Natural killer cell (primary cell): ENCODE measurements at regions not wholly inside any gene's neighbourhood (a gene's known extent, or its start where the extent isn't known, plus 50 kb on each side); places are given as distances from the start of the nearest gene placed in this dataset.

Experiments used
- ATAC-seq, 3 donors: fragments of 150-1000 bp in 2 of 3; fragments of 200-7000 bp in 1 of 3; cut with Tn5 transposase; 1 replicate in 1 of 3; 2 replicates in 2 of 3; pipeline ENCODE4 v1.10.0; 2021; ENCODE audit warnings: mild to moderate bottlenecking in 2 of 3, moderate library complexity in 2 of 3
- DNase-seq, 2 donors: peaks; one replicate each; pipeline versions ENCODE4 v3.0.0 to v3.0.0-alpha.2; 2013 to 2021; ENCODE audit warnings: mixed read lengths in 1 of 2
- H3K27ac ChIP-seq: one replicate; pipeline ENCODE4 v1.5.1; 2013; ENCODE audit warnings: mild to moderate bottlenecking, low read length
- H3K27me3 ChIP-seq: one replicate; pipeline ENCODE4 v1.6.1; 2013; ENCODE audit warnings: low read length; ENCODE audit not compliant: control insufficient read depth, insufficient read depth
- H3K36me3 ChIP-seq: one replicate; pipeline ENCODE4 v1.6.1; 2013; ENCODE audit warnings: low read length; ENCODE audit not compliant: control insufficient read depth, insufficient read depth
- H3K4me1 ChIP-seq: one replicate; pipeline ENCODE4 v1.6.1; 2013; ENCODE audit warnings: low read length; ENCODE audit not compliant: control insufficient read depth, insufficient read depth
- H3K4me3 ChIP-seq: one replicate; pipeline ENCODE4 v1.5.1; 2013; ENCODE audit warnings: low read length
- H3K9me3 ChIP-seq: one replicate; pipeline ENCODE4 v1.6.1; 2013; ENCODE audit warnings: low read length; ENCODE audit not compliant: control insufficient read depth, insufficient read depth
- H3K27ac Mint-ChIP-seq, 2 donors: one replicate each; pipeline ENCODE4 v1.8.0; 2022; ENCODE audit warnings: mild to moderate bottlenecking in 2 of 2, mixed read lengths in 2 of 2, moderate library complexity in 1 of 2
- H3K27me3 Mint-ChIP-seq, 2 donors: one replicate each; pipeline ENCODE4 v1.8.0; 2022; ENCODE audit warnings: low read depth in 2 of 2, mixed read lengths in 2 of 2
- H3K36me3 Mint-ChIP-seq: one replicate; pipeline ENCODE4 v1.8.0; 2022; ENCODE audit warnings: mixed read lengths
- H3K4me1 Mint-ChIP-seq, 2 donors: one replicate each; pipeline ENCODE4 v1.8.0; 2022; ENCODE audit warnings: mixed read lengths in 2 of 2
- H3K4me3 Mint-ChIP-seq: one replicate; pipeline ENCODE4 v1.8.0; 2022; ENCODE audit warnings: mild to moderate bottlenecking, moderate library complexity, mixed read lengths
- H3K9me3 Mint-ChIP-seq, 2 donors: one replicate each; pipeline ENCODE4 v1.8.0; 2022; ENCODE audit warnings: mixed read lengths in 2 of 2
- WGBS: methylation state at CpG from one replicate; pipeline ENCODE4 v1.1.7; 2013; ENCODE audit warnings: missing lambda C conversion rate; ENCODE audit not compliant: insufficient coverage; 5-methylcytosine and 5-hydroxymethylcytosine counted together
- intact Hi-C: fragments of 100-400 bp; cut with micrococcal nuclease; formaldehyde crosslinking; loops from one replicate; pipeline ENCODE4 v1.14.2; 2022
- TF ChIP-seq, protein P1 (sequence below): fragments of 200-600 bp; IDR thresholded peaks from one replicate; pipeline ENCODE4 v1.8.0; 2022; ENCODE audit warnings: antibody characterized with exemption

DNA sequence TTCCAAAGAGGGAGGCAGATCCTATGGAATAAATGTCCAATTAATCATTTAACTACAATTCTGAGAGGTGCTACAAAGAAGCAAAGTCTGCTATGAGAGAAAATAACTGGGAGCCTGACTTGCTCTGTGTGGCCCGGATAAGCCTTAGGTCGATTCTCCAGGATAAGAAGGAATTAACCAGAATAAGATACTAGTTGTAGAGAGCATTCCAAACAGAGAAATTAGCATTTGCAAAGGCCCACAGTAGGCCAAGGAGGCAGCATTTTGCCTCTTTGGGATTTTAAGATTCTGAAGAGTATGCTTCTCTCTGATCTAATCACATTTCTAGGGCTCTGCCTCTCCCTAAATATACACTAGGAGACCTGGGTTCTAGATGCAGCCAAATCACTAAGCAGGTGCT, 113.7 kb downstream of the SNX19 start:
- Mint-ChIP-seq H3K4me3 (no peak overlapping the region), H3K36me3 (no peaks in the 10 kb centered on the region), H3K4me1 (no peaks in the 10 kb centered on the region), H3K9me3 (no peaks in the 10 kb centered on the region), H3K27ac (no peak overlapping the region), H3K27me3 (peaks cover 0 to 5% of the 10 kb centered on the region in 2 donors)
- H3K27me3 ChIP-seq, result no peaks in the 10 kb centered on the region
- 78% methylated on average over 2 of the region's 2 CpGs for WGBS
- no peak for DNase-seq
- H3K4me3 ChIP-seq, result no peak overlapping the region
- intact Hi-C loops, result no loop called here
- no peaks in the 10 kb centered on the region for H3K36me3 ChIP-seq
- ATAC-seq, result no peak
- H3K9me3 ChIP-seq, result no peaks in the 10 kb centered on the region
- TF ChIP-seq, protein P1, sequence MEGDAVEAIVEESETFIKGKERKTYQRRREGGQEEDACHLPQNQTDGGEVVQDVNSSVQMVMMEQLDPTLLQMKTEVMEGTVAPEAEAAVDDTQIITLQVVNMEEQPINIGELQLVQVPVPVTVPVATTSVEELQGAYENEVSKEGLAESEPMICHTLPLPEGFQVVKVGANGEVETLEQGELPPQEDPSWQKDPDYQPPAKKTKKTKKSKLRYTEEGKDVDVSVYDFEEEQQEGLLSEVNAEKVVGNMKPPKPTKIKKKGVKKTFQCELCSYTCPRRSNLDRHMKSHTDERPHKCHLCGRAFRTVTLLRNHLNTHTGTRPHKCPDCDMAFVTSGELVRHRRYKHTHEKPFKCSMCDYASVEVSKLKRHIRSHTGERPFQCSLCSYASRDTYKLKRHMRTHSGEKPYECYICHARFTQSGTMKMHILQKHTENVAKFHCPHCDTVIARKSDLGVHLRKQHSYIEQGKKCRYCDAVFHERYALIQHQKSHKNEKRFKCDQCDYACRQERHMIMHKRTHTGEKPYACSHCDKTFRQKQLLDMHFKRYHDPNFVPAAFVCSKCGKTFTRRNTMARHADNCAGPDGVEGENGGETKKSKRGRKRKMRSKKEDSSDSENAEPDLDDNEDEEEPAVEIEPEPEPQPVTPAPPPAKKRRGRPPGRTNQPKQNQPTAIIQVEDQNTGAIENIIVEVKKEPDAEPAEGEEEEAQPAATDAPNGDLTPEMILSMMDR, result no peak
- no peaks in the 10 kb centered on the region for H3K4me1 ChIP-seq
- H3K27ac ChIP-seq, result no peak overlapping the region

DNA sequence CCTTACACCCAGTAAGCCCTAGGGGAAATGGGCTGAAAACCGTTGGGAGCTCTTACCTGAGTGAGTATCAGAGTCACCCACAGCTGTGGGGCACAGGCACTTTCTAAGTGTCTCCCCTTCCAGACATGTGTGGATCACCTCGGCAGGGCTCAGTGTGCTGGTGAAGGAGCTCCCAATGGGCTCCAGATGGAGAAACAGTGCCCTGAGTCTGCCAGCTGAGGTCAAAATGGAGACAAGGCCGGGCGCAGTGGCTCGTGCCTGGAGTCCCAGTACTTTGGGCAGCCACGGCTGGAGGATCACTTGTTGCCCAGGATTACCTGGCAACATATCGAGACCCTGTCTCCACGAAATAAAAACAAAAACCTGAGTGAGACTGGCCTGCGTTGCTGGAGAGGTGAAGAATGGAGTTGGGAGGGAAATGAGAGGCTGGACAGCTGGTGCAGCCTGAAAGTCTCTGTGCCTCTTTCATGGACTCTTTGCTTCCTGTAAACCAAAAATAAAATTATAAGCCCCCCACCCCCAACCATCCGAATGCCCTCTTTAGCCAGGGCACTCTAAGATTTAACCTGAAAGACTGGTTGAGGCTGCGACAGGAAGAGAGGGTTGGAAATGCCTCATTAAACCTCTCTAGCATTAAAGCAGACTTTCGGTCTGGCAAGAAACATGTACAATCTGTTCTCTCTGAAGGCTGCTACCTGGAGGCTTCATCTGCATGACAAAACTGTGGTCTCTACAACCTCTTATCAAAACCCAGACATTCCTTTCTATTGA, 111.8 kb downstream of the SNX19 start:
- Mint-ChIP-seq H3K36me3 (no peaks in the 10 kb centered on the region), H3K4me1 (no peaks in the 10 kb centered on the region), H3K9me3 (no peaks in the 10 kb centered on the region), H3K27ac (no peak overlapping the region), H3K27me3 (peaks cover 0 to 2% of the 10 kb centered on the region in 2 donors), H3K4me3 (no peak overlapping the region)
- DNase-seq (no peak), ATAC-seq (no peak)
- 82% methylated on average over 12 of the region's 12 CpGs for WGBS
- TF ChIP-seq, protein P1, result no peak
- no peaks in the 10 kb centered on the region for H3K27me3 ChIP-seq
- intact Hi-C loops, result no loop called here
- H3K36me3 ChIP-seq, result no peaks in the 10 kb centered on the region
- no peaks in the 10 kb centered on the region for H3K9me3 ChIP-seq
- H3K4me1 ChIP-seq, result no peaks in the 10 kb centered on the region
- no peak overlapping the region for H3K27ac ChIP-seq
- no peak overlapping the region for H3K4me3 ChIP-seq

DNA sequence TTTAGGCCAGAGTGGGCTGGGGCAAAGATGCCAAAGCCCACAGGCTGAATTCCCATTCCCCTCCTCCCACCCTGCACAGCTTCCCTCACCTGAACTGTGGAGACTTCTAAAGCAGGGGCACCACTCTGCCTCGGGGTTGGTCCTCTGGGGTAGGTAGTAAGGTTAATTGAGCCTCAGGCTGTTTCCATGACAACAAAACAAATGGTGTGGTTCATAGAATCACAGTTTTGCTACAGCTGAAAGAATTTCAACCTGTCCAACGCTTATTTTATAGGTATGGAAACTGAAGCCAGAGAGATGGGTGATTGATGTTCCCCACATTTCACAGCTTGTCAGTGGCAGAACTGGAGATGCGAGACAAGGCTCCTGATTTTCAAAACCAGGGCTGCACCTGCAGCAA, 109.5 kb downstream of the SNX19 start:
- Histone ChIP-seq H3K27ac (no peak overlapping the region), H3K36me3 (no peaks in the 10 kb centered on the region), H3K4me1 (no peaks in the 10 kb centered on the region), H3K27me3 (no peaks in the 10 kb centered on the region), H3K9me3 (no peaks in the 10 kb centered on the region), H3K4me3 (no peak overlapping the region)
- ATAC-seq (no peak), DNase-seq (no peak)
- intact Hi-C loops, result no loop called here
- Mint-ChIP-seq H3K27me3 (peaks cover 3 to 9% of the 10 kb centered on the region in 2 donors), H3K9me3 (no peaks in the 10 kb centered on the region), H3K4me3 (no peak overlapping the region), H3K4me1 (no peaks in the 10 kb centered on the region), H3K36me3 (no peaks in the 10 kb centered on the region), H3K27ac (no peak overlapping the region)
- TF ChIP-seq, protein P1, result no peak
- WGBS, result 80% methylated on average over 3 of the region's 3 CpGs

DNA sequence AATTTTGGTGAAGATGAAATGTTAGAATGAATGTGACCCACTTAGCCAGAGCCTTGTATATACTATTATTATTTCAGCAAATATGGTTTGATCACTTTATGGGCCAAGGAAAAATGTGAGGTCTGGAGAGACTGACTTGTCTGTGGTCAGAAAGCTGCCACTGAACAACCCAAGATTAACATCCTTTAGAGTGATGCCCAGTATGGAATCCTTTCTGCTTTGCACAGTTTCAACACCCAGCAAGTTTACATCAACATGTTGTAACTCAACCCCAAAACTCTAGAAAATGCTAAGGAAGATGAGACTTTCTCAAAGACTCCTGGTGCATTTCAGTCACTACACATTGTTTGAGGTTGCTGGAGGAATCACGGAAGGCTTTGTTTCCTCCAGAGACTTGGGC, 107.7 kb downstream of the SNX19 start:
- H3K9me3 Mint-ChIP-seq, result no peaks in the 10 kb centered on the region

More for the DNA sequence above, 107.7 kb downstream of the SNX19 start:
- ATAC-seq (no peak), DNase-seq (no peak)
- Mint-ChIP-seq H3K4me1 (no peaks in the 10 kb centered on the region), H3K4me3 (no peak overlapping the region), H3K27ac (no peak overlapping the region), H3K27me3 (peaks cover 6 to 12% of the 10 kb centered on the region in 2 donors), H3K36me3 (no peaks in the 10 kb centered on the region)
- H3K9me3 ChIP-seq, result no peaks in the 10 kb centered on the region
- H3K36me3 ChIP-seq, result no peaks in the 10 kb centered on the region
- no peak overlapping the region for H3K27ac ChIP-seq
- TF ChIP-seq, protein P1, result no peak
- no peaks in the 10 kb centered on the region for H3K27me3 ChIP-seq
- H3K4me3 ChIP-seq, result no peak overlapping the region
- 100% methylated on average over 1 of the region's 1 CpG for WGBS
- H3K4me1 ChIP-seq, result no peaks in the 10 kb centered on the region
- intact Hi-C loops, result no loop called here
